Peyer's patch (tissue), 4 donors: ENCODE measurements at regions not wholly inside any gene's neighbourhood (a gene's known extent, or its start where the extent isn't known, plus 50 kb on each side); places are given as distances from the start of the nearest gene placed in this dataset.

ENCODE experiments used
- POLR2A ChIP-seq, 2 donors: fragments of 450-650 bp; IDR thresholded peaks; one replicate each; pipeline ENCODE4 v1.5.1; 2017; ENCODE audit warnings: antibody characterized with exemption in 2 of 2, mild to moderate bottlenecking in 2 of 2, moderate library complexity in 2 of 2
- TF ChIP-seq, protein P1 (sequence below), 6 experiments: fragments of 450-650 bp in 4 of 6; fragments of 200-600 bp in 2 of 6; sonication (generic) in 1 of 6; IDR thresholded peaks; one replicate each; pipeline ENCODE4 v1.5.1; 2017 to 2019; ENCODE audit warnings: antibody characterized with exemption in 6 of 6, mild to moderate bottlenecking in 3 of 6, moderate library complexity in 1 of 6

DNA sequence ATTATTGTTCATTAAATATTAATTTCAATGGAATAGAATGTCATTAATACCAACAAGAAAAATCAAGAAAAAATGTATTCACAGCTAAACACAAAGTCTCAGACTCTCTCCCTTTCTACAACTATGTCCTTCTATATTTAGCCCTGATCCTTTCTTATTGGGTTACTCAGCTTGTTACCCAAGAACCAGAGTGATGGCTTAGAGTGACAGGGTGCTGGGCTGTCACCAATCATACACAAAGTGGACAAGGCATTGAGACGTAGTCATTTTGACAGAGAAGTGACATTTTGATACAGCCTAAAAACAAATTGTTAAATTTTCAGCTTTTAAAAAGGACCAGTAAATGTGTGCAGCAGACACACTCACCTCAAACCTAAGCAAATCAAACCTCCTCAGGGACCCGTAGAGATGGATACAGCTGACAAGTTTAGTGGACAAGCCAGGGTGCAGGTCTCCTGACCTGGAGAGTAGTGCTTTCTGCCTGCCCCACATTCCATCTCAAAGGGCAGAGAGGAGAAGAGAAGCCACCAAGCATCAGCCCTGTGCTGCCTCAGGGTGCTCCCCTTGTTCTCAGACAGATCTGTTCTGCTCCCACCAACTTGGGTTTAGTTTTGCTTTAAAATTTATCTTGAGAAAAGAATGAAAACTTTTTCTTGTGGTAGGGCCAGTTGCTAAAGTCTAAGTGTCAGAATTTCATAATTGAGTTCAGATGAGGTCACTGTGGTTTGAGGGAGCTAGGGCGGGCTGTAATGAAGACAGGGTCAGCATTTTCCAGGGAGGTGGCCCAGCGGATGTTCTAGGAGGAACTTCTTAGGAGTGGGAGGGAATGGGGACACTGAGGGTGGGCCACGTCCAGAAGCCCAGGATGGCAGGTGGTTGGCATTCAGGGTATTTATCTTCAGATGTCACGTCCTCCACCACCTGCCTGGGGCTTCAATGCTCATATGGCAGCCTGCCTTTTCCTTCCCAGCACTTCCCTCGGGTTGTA lies 136.5 kb upstream of the TBL1XR1 start:
- TF ChIP-seq POLR2A (IDR thresholded peaks at IDR 0.05), result no peak
- TF ChIP-seq, protein P1, sequence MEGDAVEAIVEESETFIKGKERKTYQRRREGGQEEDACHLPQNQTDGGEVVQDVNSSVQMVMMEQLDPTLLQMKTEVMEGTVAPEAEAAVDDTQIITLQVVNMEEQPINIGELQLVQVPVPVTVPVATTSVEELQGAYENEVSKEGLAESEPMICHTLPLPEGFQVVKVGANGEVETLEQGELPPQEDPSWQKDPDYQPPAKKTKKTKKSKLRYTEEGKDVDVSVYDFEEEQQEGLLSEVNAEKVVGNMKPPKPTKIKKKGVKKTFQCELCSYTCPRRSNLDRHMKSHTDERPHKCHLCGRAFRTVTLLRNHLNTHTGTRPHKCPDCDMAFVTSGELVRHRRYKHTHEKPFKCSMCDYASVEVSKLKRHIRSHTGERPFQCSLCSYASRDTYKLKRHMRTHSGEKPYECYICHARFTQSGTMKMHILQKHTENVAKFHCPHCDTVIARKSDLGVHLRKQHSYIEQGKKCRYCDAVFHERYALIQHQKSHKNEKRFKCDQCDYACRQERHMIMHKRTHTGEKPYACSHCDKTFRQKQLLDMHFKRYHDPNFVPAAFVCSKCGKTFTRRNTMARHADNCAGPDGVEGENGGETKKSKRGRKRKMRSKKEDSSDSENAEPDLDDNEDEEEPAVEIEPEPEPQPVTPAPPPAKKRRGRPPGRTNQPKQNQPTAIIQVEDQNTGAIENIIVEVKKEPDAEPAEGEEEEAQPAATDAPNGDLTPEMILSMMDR (IDR thresholded peaks at IDR 0.05), result no peak
